Erythroblast (primary cell): ENCODE measurements at regions not wholly inside any gene's neighbourhood (a gene's known extent, or its start where the extent isn't known, plus 50 kb on each side); places are given as distances from the start of the nearest gene placed in this dataset.

ENCODE experiments used
- GATA1 ChIP-seq: IDR thresholded peaks from 2 replicates; pipeline ENCODE4 v1.6.1; 2011; ENCODE audit warnings: low read depth, mild to moderate bottlenecking, control low read depth, low read length, moderate library complexity
- POLR2A ChIP-seq: IDR thresholded peaks from 2 replicates; pipeline ENCODE4 v1.6.1; 2011; ENCODE audit warnings: mild to moderate bottlenecking, low read length

- TF ChIP-seq POLR2A (no peak), GATA1 (no peak)
Observed at GRCh38 chr19:28224441-28224840, 988.5 kb downstream of the UQCRFS1 start.
